GM19395 (cell line): ENCODE measurements at regions not wholly inside any gene's neighbourhood (a gene's known extent, or its start where the extent isn't known, plus 50 kb on each side); places are given as distances from the start of the nearest gene placed in this dataset.

ENCODE experiments used
- ATAC-seq: cut with Tn5 transposase; IDR thresholded peaks from one replicate; pipeline ENCODE4 v1.9.1; 2021; ENCODE audit warnings: mild to moderate bottlenecking, moderate library complexity; ENCODE audit not compliant: unreplicated experiment

DNA sequence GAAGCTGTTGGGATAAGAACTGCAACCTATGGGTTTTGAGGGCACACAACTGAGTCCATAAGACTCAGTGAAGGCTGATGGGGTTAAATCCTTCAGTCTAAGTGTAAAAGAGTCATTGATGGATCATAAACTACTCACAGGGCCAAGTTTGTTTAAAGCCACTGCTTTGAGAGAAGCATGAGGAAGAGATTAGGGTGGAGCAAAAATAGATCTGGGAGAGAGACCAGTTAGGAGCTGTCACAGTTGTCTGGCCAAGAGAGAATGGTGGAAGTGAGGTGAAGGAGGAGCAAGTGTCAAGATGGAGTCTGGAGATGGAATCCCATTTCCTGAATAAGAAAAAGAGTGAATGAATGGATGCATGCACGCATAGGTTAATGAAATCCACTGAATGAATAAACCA is 379.1 kb upstream of the CDH11 start:
- ATAC-seq, result no peak

GRCh38 chr16:65500007-65500406 is 378.1 kb upstream of the CDH11 start:
- ATAC-seq, result no peak

DNA sequence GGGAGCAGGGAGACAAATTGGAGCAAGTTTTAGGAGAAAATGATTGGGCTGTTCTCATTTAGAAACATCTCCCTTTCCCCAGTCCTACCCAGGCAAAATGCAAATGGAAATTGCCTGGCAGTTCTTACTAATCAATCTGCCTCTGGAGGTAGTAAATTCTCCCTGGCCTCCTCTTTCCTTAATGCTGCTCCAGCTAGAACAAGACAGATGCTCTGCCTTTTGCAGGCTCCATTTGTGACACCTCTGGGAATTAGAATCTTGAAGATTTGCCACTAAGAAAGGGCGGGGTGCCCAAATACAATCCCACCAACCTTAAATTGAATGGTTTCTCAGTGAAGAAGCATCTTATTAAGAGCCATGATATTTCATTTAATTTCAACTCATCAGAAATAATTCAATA is 377.7 kb upstream of the CDH11 start:
- ATAC-seq, result no peak

DNA sequence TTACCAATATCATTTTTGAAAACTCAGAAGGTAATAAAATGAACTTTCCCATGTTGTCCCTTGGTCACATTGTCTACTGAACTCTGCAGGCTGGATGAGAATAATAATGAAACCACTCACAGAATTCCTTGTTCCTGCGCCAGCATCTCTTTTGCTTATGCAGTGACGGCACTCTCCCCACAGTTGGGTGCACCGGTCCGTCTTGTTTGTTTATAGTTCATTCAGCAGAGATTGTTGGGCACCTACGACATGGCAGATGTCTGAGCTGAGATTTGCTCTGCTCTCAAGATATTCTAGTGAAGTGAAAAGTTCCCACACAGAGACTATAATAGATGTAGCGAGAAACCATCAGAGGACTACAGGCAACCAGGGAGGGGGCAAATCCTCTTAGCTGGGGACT is 375.7 kb upstream of the CDH11 start:
- no peak for ATAC-seq

DNA sequence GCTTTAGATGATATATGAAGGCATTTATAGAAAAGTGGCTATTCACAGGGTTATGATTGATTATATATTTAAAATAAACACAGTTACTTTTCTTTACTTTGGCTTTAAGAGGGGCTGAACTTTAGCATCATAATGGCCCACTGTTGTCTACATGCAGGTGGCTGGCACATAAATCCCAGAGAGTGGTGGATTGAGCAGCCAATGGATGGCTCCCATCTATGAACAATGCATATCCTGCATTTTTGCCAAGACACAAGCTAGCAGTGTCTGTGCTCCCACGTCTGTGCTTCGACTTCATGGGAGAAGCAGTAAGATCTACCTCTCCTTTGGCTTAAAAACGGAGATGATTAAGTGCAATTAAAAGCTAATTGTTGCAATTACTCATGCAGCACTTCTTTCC is 373.2 kb upstream of the CDH11 start:
- no peak for ATAC-seq

DNA sequence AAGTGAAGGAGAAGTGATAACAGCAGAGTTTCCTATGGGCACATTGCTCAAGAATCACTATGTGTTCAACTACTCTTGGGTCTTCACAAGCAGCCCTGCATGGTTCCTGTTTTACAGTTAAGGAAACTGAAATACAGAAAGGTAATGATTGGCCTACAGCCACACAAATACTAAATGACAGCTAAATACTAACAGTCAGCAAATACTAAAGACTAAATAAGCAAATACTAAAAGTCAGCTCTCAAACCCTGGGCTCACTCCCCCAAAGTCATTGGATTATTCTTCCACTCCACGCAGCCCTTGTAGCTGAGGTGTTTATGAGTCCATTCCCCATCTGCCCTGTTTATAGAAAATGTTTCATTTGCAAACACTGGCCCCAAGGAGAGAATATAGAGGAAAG is 372.7 kb upstream of the CDH11 start:
- ATAC-seq, result no peak

GRCh38 chr16:65494080-65494479 is 372.2 kb upstream of the CDH11 start:
- no peak for ATAC-seq

DNA sequence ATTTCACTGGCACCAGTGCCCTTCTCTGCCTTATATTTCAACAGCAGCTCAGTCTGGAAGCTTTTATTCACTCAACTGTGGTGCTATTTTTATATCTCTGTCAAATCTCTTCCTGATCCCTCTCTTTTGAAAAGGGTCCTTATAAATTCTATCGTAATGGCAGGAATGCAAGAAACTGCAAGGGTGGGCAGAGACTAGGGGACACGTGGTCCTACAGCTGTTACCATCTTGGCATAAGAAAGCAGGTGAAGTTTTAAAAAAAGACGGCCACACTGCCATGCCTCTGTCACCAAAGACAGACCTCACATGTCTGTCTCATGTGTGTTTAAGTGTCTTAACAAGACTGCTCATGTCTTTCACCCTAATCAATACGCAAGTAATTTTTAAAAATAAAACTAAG is 368.4 kb upstream of the CDH11 start:
- ATAC-seq, result no peak

DNA sequence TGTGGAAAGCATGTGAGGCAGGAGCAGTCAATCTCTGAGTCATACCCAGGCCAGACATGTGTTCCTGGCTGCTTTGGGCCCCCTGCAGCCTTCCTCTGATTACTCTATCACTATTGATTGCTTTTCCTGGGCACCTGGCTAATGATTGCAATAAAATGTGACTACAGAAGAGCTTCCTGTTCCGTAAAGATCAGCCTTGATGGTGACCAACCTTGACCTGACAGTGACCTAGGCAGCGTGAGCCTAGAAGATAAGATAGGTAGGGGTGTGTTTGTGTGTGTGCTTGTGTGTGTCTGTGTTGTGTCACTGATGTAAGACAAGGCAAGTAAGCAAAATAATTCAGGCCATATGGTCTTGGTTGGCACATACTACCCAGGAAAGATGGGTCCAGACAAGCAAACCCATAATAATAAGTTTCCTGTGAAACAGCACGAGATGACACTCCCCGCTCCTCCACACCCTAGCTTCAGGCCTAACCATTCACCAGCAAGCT is 367.7 kb upstream of the CDH11 start:
- ATAC-seq, result no peak

GRCh38 chr16:65487231-65487630 is 365.4 kb upstream of the CDH11 start:
- no peak for ATAC-seq

DNA sequence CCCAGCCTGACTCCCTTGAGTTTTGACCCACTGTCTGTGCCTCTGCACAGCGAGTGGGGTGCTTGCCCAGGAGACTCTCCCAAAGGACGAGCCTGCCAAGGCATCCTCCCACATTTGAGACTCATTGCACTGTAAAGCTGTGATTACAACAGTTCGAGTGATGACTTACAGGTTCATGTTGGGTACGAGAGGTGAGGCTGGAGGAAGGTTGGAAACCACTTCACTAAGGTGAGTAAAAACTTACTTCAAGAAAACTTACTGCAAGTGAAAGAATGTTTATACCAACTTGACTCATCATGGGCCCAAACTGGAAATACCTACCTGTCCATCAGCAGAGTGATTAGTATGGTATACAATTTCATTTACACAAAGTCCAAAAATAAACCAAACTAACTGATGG is 360.1 kb upstream of the CDH11 start:
- no peak for ATAC-seq

DNA sequence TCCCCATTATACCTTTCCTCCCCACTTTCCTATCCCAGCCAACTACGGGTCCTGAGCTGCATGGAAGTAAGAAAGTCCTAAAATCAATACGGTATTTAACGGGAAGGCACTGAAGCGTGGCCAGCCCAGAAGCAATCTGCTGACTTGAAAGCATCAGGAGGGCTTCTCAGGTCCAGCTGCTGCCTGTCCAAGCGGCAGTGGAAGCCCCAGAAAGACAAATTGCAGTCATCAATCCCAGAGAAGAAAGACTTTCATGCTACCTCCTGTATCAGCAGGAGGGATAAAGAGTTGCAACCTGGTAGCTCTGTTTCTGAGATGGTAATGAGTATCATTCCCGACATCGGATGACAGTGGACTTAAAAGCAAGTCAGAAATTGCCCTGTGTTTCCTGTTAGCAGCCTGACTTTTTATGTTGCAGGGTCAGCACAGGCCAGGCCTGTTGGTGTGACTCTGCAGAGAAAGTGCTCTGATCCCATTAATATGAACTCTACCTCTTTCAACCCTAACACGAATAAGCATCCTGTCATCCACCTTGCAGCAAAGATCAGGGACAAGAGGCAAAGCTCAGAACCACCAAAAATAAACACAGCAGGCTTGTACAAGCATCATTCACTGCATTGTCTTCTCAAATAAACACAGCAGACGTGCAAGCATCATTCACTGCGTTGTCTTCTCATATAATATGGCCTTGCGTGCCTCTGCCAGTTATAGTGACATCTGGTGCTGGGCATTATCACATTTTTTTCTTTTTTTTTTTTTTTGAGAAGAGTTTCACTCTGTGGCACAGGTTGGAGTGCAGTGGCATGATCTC is 358.6 kb upstream of the CDH11 start:
- no peak for ATAC-seq

DNA sequence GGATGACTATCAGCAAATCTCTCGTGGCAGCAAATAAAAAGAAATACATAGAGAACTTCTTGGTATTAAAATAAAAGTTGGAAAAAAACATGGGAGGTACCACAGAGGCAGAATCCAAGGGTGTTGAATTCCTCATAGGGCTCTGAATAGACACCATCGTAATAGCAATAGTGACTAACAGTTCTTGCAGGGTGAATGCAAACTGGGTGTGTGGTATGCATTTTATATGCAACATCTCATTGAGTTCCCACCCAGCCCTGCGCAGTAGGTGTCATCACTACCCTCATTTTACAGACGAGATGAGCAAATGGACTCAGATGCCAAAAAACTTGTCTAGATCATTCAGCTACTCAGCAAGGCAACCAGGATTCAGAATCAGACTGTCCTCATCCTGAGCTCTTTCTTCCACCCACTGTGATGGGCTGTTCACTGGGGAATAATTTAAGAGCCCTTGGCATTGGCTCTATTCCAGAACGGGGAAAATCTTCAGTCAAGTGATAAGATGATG is 354.6 kb upstream of the CDH11 start:
- ATAC-seq, result no peak

DNA sequence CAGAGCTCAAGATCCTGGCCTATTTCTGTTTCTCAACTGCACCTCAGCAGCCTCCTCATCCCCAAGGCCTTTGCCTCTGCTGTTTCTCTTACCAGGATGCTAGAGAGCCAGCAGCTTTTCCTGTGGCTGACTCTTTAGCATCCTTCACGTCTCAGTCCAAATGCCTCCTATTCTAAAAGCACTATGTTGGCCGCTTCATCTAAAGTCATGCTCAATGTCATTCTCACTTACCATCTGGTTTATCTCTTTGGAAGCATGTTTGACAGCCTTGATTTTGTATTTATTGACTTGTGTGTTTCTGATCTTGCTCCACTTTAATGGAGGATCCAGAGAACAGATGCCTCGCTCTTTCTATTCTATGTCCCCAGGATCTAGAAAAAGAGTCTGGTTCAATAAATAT is 351.8 kb upstream of the CDH11 start:
- no peak for ATAC-seq

- ATAC-seq, result no peak
Measured at GRCh38 chr16:65469116-65469515, 347.3 kb upstream of the CDH11 start.

- ATAC-seq, result no peak
Measured at GRCh38 chr16:65468133-65468532, 346.3 kb upstream of the CDH11 start.

GRCh38 chr16:65463652-65464260 is 341.9 kb upstream of the CDH11 start:
- ATAC-seq, result no peak

DNA sequence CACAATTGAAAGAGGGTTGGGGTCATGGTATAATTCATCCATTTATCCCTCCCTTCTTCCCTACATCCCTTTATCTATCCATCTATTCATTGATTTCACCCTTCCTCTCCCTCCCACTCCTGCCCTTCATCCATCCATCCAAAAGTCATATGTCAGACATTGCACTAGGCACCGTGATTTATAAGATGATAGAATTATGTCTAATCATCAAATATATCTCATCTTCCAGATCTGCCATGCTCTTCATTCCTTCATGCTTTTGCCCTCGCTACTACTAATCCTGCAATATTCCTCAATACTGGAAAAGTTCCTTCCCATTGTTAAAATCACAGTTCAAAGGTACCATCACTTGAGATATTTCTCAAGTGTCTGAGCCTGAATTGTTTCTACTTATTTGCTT is 335.2 kb upstream of the CDH11 start:
- ATAC-seq, result no peak

GRCh38 chr16:65455761-65456160 is 333.9 kb upstream of the CDH11 start:
- ATAC-seq, result no peak

- ATAC-seq, result no peak
Measured at GRCh38 chr16:65453646-65454045, 331.8 kb upstream of the CDH11 start.

- ATAC-seq, result no peak
Measured at GRCh38 chr16:65449526-65449925, 327.7 kb upstream of the CDH11 start.

GRCh38 chr16:65446427-65446826 is 324.6 kb upstream of the CDH11 start:
- no peak for ATAC-seq
